ENCODE measurements at regions not wholly inside any gene's neighbourhood (a gene's known extent, or its start where the extent isn't known, plus 50 kb on each side); places are given as distances from the start of the nearest gene placed in this dataset.

GRCh38 chr4:144202081-144202480 lies 61.6 kb upstream of the GYPA start:
- ATAC-seq (no peak), DNase-seq (no peak)
- no peaks in the 10 kb centered on the region for H3K9me3 ChIP-seq
- H3K4me3 ChIP-seq = no peak overlapping the region
- H3K36me3 ChIP-seq = no peaks in the 10 kb centered on the region
- TF ChIP-seq POLR2A (IDR thresholded peaks at IDR 0.05) (no peak), CTCF (IDR thresholded peaks at IDR 0.05) (no peak)
- intact Hi-C loops (cut with DNase I) = no loop called here
- 0 to 98% (median 92%) methylated on average over 1 of the region's 1 CpG for WGBS, 4 donors
- no peaks in the 10 kb centered on the region for H3K27me3 ChIP-seq
- H3K27ac ChIP-seq = no peak overlapping the region
- H3K4me1 ChIP-seq = no peaks in the 10 kb centered on the region

- H3K36me3 ChIP-seq = no peaks in the 10 kb centered on the region
- no peak for ATAC-seq
- TF ChIP-seq CTCF (IDR thresholded peaks at IDR 0.05) (no peak), POLR2A (IDR thresholded peaks at IDR 0.05) (no peak)
- H3K27me3 ChIP-seq = no peaks in the 10 kb centered on the region
- H3K27ac ChIP-seq = no peak overlapping the region
- DNase-seq = no peak
- no peaks in the 10 kb centered on the region for H3K4me1 ChIP-seq
- 82 to 89% (median 88%) methylated on average over 2 of the region's 2 CpGs for WGBS, 4 donors
- intact Hi-C loops (cut with DNase I) = no loop called here
- H3K9me3 ChIP-seq = no peaks in the 10 kb centered on the region
- H3K4me3 ChIP-seq = no peak overlapping the region
These were observed 62.6 kb upstream of the GYPA start for GRCh38 chr4:144203155-144203554.

DNA sequence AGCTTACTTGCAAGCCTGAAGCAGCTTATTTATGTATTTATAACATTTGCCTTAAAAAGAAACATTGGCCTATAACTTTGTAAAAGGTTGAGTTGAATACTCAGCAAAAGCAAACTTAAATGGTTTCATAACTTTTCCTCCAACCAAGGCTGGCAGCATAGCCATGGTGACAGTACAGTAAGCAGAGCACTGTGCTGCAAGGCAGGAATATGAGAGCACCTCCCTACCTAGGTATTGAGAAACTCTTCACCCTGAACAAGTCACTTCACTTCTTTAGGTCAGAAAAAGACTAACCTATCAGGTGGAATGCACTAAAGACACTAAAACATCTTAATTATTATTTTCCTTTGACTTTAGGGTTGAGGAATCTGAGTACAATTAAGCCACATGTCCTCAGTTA lies 63.9 kb upstream of the GYPA start:
- Histone ChIP-seq H3K4me3 (no peak overlapping the region), H3K27me3 (no peaks in the 10 kb centered on the region), H3K36me3 (no peaks in the 10 kb centered on the region), H3K4me1 (no peaks in the 10 kb centered on the region), H3K9me3 (no peaks in the 10 kb centered on the region), H3K27ac (no peak overlapping the region)
- ATAC-seq (no peak), DNase-seq (no peak)
- intact Hi-C loops (cut with DNase I) = no loop called here
- no peak for TF ChIP-seq POLR2A (IDR thresholded peaks at IDR 0.05)
- no peak for TF ChIP-seq CTCF (IDR thresholded peaks at IDR 0.05)

- Histone ChIP-seq H3K36me3 (no peaks in the 10 kb centered on the region), H3K9me3 (no peaks in the 10 kb centered on the region), H3K27ac (no peak overlapping the region), H3K27me3 (no peaks in the 10 kb centered on the region), H3K4me3 (no peak overlapping the region), H3K4me1 (no peaks in the 10 kb centered on the region)
- 60 to 71% (median 67%) methylated on average over 1 of the region's 1 CpG for WGBS, 4 donors
- no peak for DNase-seq
- TF ChIP-seq CTCF (IDR thresholded peaks at IDR 0.05) = no peak
- no peak for TF ChIP-seq POLR2A (IDR thresholded peaks at IDR 0.05)
- no peak for ATAC-seq
- intact Hi-C loops (cut with DNase I) = no loop called here
These were observed 66.2 kb upstream of the GYPA start for GRCh38 chr4:144206711-144207110.
